H9 (cell line): ENCODE measurements at regions not wholly inside any gene's neighbourhood (a gene's known extent, or its start where the extent isn't known, plus 50 kb on each side); places are given as distances from the start of the nearest gene placed in this dataset.
"Not testable (repeated sequence)": the region's sequence is repeated elsewhere in the genome, so short reads cannot be mapped to it uniquely, and the experiment has no call there.

Experiments
- DNase-seq: peaks from one replicate; pipeline ENCODE4 v3.0.0-alpha.2; 2017
- H2AFZ ChIP-seq: one replicate; pipeline ENCODE4 v1.6.1; 2013; ENCODE audit warnings: mild to moderate bottlenecking, low read length, control low read depth, moderate library complexity
- H2AK5ac ChIP-seq: 2 replicates; pipeline ENCODE4 v1.6.1; 2013; ENCODE audit warnings: low read length, control low read depth, mixed read lengths; ENCODE audit not compliant: insufficient read length
- H2BK120ac ChIP-seq: one replicate; pipeline ENCODE4 v1.6.1; 2013; ENCODE audit warnings: low read depth, mild to moderate bottlenecking, low read length, control low read depth, inconsistent platforms; ENCODE audit not compliant: poor library complexity, severe bottlenecking
- H2BK12ac ChIP-seq: 2 replicates; pipeline ENCODE4 v1.6.1; 2013; ENCODE audit warnings: low read length, control low read depth, mixed read lengths, low read depth; ENCODE audit not compliant: insufficient read length
- H2BK15ac ChIP-seq: 2 replicates; pipeline ENCODE4 v1.6.1; 2013; ENCODE audit warnings: low read depth, low read length, control low read depth
- H2BK20ac ChIP-seq: one replicate; pipeline ENCODE4 v1.6.1; 2013; ENCODE audit warnings: low read depth, mild to moderate bottlenecking, low read length, control low read depth, inconsistent platforms; ENCODE audit not compliant: poor library complexity, severe bottlenecking
- H2BK5ac ChIP-seq: 2 replicates; pipeline ENCODE4 v1.6.1; 2013; ENCODE audit warnings: low read length, control low read depth, mixed read lengths; ENCODE audit not compliant: insufficient read length
- H3K14ac ChIP-seq: 2 replicates; pipeline ENCODE4 v1.6.1; 2013; ENCODE audit warnings: low read length, control low read depth; ENCODE audit not compliant: insufficient read depth
- H3K18ac ChIP-seq: 2 replicates; pipeline ENCODE4 v1.6.1; 2013; ENCODE audit warnings: low read depth, mild to moderate bottlenecking, mixed read lengths, low read length, control low read depth; ENCODE audit not compliant: insufficient read length
- H3K23ac ChIP-seq: 2 replicates; pipeline ENCODE4 v1.6.1; 2013; ENCODE audit warnings: low read length, control low read depth, mixed read lengths, low read depth; ENCODE audit not compliant: insufficient read length
- H3K23me2 ChIP-seq: 2 replicates; pipeline ENCODE4 v1.6.1; 2013; ENCODE audit warnings: low read depth, mild to moderate bottlenecking, mixed read lengths, low read length, control low read depth; ENCODE audit not compliant: insufficient read length, poor library complexity, severe bottlenecking
- H3K27ac ChIP-seq: 2 replicates; pipeline ENCODE4 v1.5.1; 2013; ENCODE audit warnings: low read length, control low read depth, mixed read lengths, low read depth; ENCODE audit not compliant: insufficient read length
- H3K27me3 ChIP-seq: 2 replicates; pipeline ENCODE4 v1.6.1; 2013; ENCODE audit warnings: low read length, control low read depth, inconsistent platforms; ENCODE audit not compliant: insufficient read depth
- H3K4ac ChIP-seq: 2 replicates; pipeline ENCODE4 v1.6.1; 2013; ENCODE audit warnings: low read depth, mild to moderate bottlenecking, control low read depth, inconsistent platforms, low read length, moderate library complexity
- H3K4me1 ChIP-seq: 2 replicates; pipeline ENCODE4 v1.6.1; 2013; ENCODE audit warnings: low read length, control low read depth, inconsistent platforms; ENCODE audit not compliant: insufficient read depth
- H3K4me2 ChIP-seq: 2 replicates; pipeline ENCODE4 v1.6.1; 2013; ENCODE audit warnings: low read length, control low read depth, mixed read lengths; ENCODE audit not compliant: insufficient read length, insufficient read depth
- H3K56ac ChIP-seq: 2 replicates; pipeline ENCODE4 v1.6.1; 2013; ENCODE audit warnings: low read depth, mild to moderate bottlenecking, mixed read lengths, low read length, control low read depth; ENCODE audit not compliant: insufficient read length
- H3K79me1 ChIP-seq: 2 replicates; pipeline ENCODE4 v1.6.1; 2013; ENCODE audit warnings: low read depth, mild to moderate bottlenecking, moderate library complexity, low read length, control low read depth, inconsistent platforms; ENCODE audit not compliant: insufficient read depth, poor library complexity, severe bottlenecking
- H3K79me2 ChIP-seq: 2 replicates; pipeline ENCODE4 v1.6.1; 2013; ENCODE audit warnings: low read length, control low read depth, inconsistent platforms; ENCODE audit not compliant: insufficient read depth
- H3K9ac ChIP-seq: 2 replicates; pipeline ENCODE4 v1.6.1; 2013; ENCODE audit warnings: low read length, control low read depth, mixed read lengths; ENCODE audit not compliant: insufficient read length; ENCODE audit errors: extremely low read depth
- H3K9me3 ChIP-seq: one replicate; pipeline ENCODE4 v1.6.1; 2013; ENCODE audit warnings: low read depth, low read length, inconsistent platforms; ENCODE audit not compliant: control insufficient read depth
- H3T11ph ChIP-seq: one replicate; pipeline ENCODE4 v1.6.1; 2013; ENCODE audit warnings: mild to moderate bottlenecking, low read length, control low read depth, inconsistent platforms
- H4K20me1 ChIP-seq: one replicate; pipeline ENCODE4 v1.6.1; 2013; ENCODE audit not compliant: control insufficient read depth, insufficient read length, insufficient read depth
- H4K5ac ChIP-seq: 2 replicates; pipeline ENCODE4 v1.6.1; 2013; ENCODE audit warnings: low read depth, mild to moderate bottlenecking, mixed read lengths, low read length, control low read depth; ENCODE audit not compliant: insufficient read length
- H4K8ac ChIP-seq: replicated peaks from 2 replicates; pipeline ENCODE4 v1.6.1; 2013; ENCODE audit warnings: low read length, control low read depth, mixed read lengths, low read depth; ENCODE audit not compliant: insufficient read length
- H4K91ac ChIP-seq: 2 replicates; pipeline ENCODE4 v1.6.1; 2013; ENCODE audit warnings: low read depth, mild to moderate bottlenecking, moderate library complexity, mixed read lengths, low read length, control low read depth; ENCODE audit not compliant: insufficient read length
- H3K27ac Mint-ChIP-seq, 3 experiments: 2 replicates in 2 of 3; 3 replicates in 1 of 3; pipeline ENCODE4 v1.8.0; 2020 to 2021; ENCODE audit warnings: mixed read lengths in 3 of 3, mild to moderate bottlenecking in 1 of 3, moderate library complexity in 1 of 3
- H3K27me3 Mint-ChIP-seq: 2 replicates; pipeline ENCODE4 v1.8.0; 2021; ENCODE audit warnings: low read depth, mild to moderate bottlenecking, moderate library complexity, mixed read lengths
- H3K36me3 Mint-ChIP-seq, 3 experiments: 2 replicates in 2 of 3; 3 replicates in 1 of 3; pipeline ENCODE4 v1.8.0; 2020 to 2021; ENCODE audit warnings: low read depth in 3 of 3, mixed read lengths in 3 of 3; ENCODE audit not compliant: insufficient read depth in 1 of 3
- H3K4me1 Mint-ChIP-seq, 2 experiments: 2 replicates each; pipeline ENCODE4 v1.8.0; 2020; ENCODE audit warnings: mixed read lengths in 2 of 2
- H3K4me3 Mint-ChIP-seq, 2 experiments: 2 replicates in 1 of 2; 3 replicates in 1 of 2; pipeline ENCODE4 v1.8.0; 2020 to 2021; ENCODE audit warnings: mild to moderate bottlenecking in 2 of 2, mixed read lengths in 2 of 2, moderate library complexity in 1 of 2
- H3K9me3 Mint-ChIP-seq, 2 experiments: 2 replicates in 1 of 2; 3 replicates in 1 of 2; pipeline ENCODE4 v1.8.0; 2020; ENCODE audit warnings: mild to moderate bottlenecking in 2 of 2, mixed read lengths in 2 of 2, moderate library complexity in 1 of 2
- CTCF ChIP-seq: fragments of 200-600 bp; sonication (generic); conservative IDR thresholded peaks from 3 replicates; pipeline ENCODE4 v1.8.0; 2021; ENCODE audit warnings: antibody characterized with exemption, mild to moderate bottlenecking
- WGBS: extraction: QIAGEN DNeasy Blood & Tissue Kit; methylation state at CpG from one replicate; pipeline ENCODE4 v1.1.7; 2013; ENCODE audit warnings: missing lambda C conversion rate, low lambda C conversion rate, mixed read lengths; ENCODE audit not compliant: insufficient read length; ENCODE audit errors: extremely low coverage; 5-methylcytosine and 5-hydroxymethylcytosine counted together

GRCh38 chr18:60017371-60017770, 117.6 kb downstream of the PMAIP1 start:
- H3K9me3 ChIP-seq = no peaks in the 10 kb centered on the region
- H3T11ph ChIP-seq = no peak overlapping the region
- DNase-seq = no peak
- H3K4ac ChIP-seq = no peak overlapping the region
- WGBS = no CpG with 5 or more reads among the region's 22 CpGs
- Mint-ChIP-seq H3K9me3 (peaks cover 4 to 6% of the 10 kb centered on the region in 2 experiments; a peak in 2 of 5 replicates), H3K4me1 (peaks cover 22 to 24% of the 10 kb centered on the region in 2 experiments), H3K36me3 (peaks cover 0 to 5% (median 2%) of the 10 kb centered on the region in 3 experiments; a peak in 3 of 7 replicates), H3K27me3 (no peaks in the 10 kb centered on the region), H3K27ac (no peak overlapping the region), H3K4me3 (no peak overlapping the region)
- no peaks in the 10 kb centered on the region for H3K79me2 ChIP-seq
- no peak for TF ChIP-seq CTCF
- no peak overlapping the region for H2BK120ac ChIP-seq
- H2BK15ac ChIP-seq = no peak overlapping the region
- H3K18ac ChIP-seq = no peak overlapping the region
- peaks cover 3% of the 10 kb centered on the region; the same call in 1 of the 2 replicates for H3K4me1 ChIP-seq
- no peaks in the 10 kb centered on the region for H3K79me1 ChIP-seq
- no peak overlapping the region for H3K56ac ChIP-seq
- no peak overlapping the region for H2BK12ac ChIP-seq
- no peaks in the 10 kb centered on the region for H4K20me1 ChIP-seq
- no peak overlapping the region for H4K5ac ChIP-seq
- H3K23me2 ChIP-seq = no peaks in the 10 kb centered on the region
- no peak overlapping the region for H3K23ac ChIP-seq
- no peak overlapping the region for H4K91ac ChIP-seq
- H3K4me2 ChIP-seq = no peak overlapping the region
- H3K14ac ChIP-seq = no peak overlapping the region
- H3K27ac ChIP-seq = no peak overlapping the region
- H3K9ac ChIP-seq = no peak overlapping the region
- H3K27me3 ChIP-seq = no peaks in the 10 kb centered on the region
- H4K8ac ChIP-seq = no peak overlapping the region
- no peak overlapping the region for H2BK20ac ChIP-seq
- no peak overlapping the region for H2AK5ac ChIP-seq
- H2BK5ac ChIP-seq = no peak overlapping the region
- H2AFZ ChIP-seq = no peak overlapping the region

GRCh38 chr18:60015826-60016225, 116.0 kb downstream of the PMAIP1 start:
- not testable (repeated sequence) for H3K27ac ChIP-seq, H3K9me3 ChIP-seq, H3K4me2 ChIP-seq, H3K27me3 Mint-ChIP-seq, H3K9ac ChIP-seq, H3K23ac ChIP-seq, DNase-seq, H2BK20ac ChIP-seq, H4K20me1 ChIP-seq, H3K14ac ChIP-seq, H4K91ac ChIP-seq, H4K8ac ChIP-seq, H3K4me1 ChIP-seq, H3T11ph ChIP-seq, H3K27ac Mint-ChIP-seq, H3K4ac ChIP-seq, H3K27me3 ChIP-seq, H4K5ac ChIP-seq, H3K23me2 ChIP-seq, H3K4me3 Mint-ChIP-seq, H2AK5ac ChIP-seq, H3K79me1 ChIP-seq, H3K79me2 ChIP-seq, H3K18ac ChIP-seq, H2BK12ac ChIP-seq, H2BK120ac ChIP-seq, H2BK15ac ChIP-seq, H2BK5ac ChIP-seq, H2AFZ ChIP-seq, H3K56ac ChIP-seq
- peaks cover 19 to 21% of the 10 kb centered on the region in 2 experiments for H3K4me1 Mint-ChIP-seq
- H3K36me3 Mint-ChIP-seq = peaks cover 0 to 19% (median 5%) of the 10 kb centered on the region in 3 experiments; a peak in 4 of 7 replicates
- peaks cover 11 to 12% of the 10 kb centered on the region in 2 experiments for H3K9me3 Mint-ChIP-seq
